NCI-H2196 treated with DMSO at 0.1 percent for 48 hours (cell line): ENCODE measurements at regions not wholly inside any gene's neighbourhood (a gene's known extent, or its start where the extent isn't known, plus 50 kb on each side); places are given as distances from the start of the nearest gene placed in this dataset.

Source experiments
- DNase-seq: peaks from one replicate; lab custom pipeline; 2025; ENCODE audit not compliant: unreplicated experiment; lab: John Stamatoyannopoulos, UW

GRCh38 chr5:174229514-174230370 lies 184.2 kb downstream of the NSG2 start:
- DNase-seq: no peak

GRCh38 chr5:174231956-174232487 lies 186.5 kb downstream of the NSG2 start:
- peak; percentile 13 for DNase-seq

GRCh38 chr5:174234388-174234787 lies 188.9 kb downstream of the NSG2 start:
- no peak for DNase-seq

GRCh38 chr5:174235221-174236011 lies 189.9 kb downstream of the NSG2 start:
- no peak for DNase-seq

- no peak for DNase-seq
Observed at GRCh38 chr5:174236070-174236469, 190.6 kb downstream of the NSG2 start.

- no peak for DNase-seq
Observed at GRCh38 chr5:174239718-174240117, 194.2 kb downstream of the NSG2 start.

GRCh38 chr5:174242573-174242972 lies 197.1 kb downstream of the NSG2 start:
- no peak for DNase-seq

- no peak for DNase-seq
Observed at GRCh38 chr5:174243904-174244303, 198.4 kb downstream of the NSG2 start.

GRCh38 chr5:174245516-174246075 lies 200.1 kb downstream of the NSG2 start:
- DNase-seq: peak; percentile 44

GRCh38 chr5:174246743-174247142 lies 201.2 kb downstream of the NSG2 start:
- no peak for DNase-seq

GRCh38 chr5:174247301-174247700 lies 201.8 kb downstream of the NSG2 start:
- DNase-seq: no peak

- DNase-seq: no peak
Observed at GRCh38 chr5:174251305-174252000, 205.9 kb downstream of the NSG2 start.

- DNase-seq: no peak
Observed at GRCh38 chr5:174252121-174252520, 206.6 kb downstream of the NSG2 start.

GRCh38 chr5:174259696-174260420 lies 214.4 kb downstream of the NSG2 start:
- no peak for DNase-seq

GRCh38 chr5:174271316-174271715 lies 225.8 kb downstream of the NSG2 start:
- DNase-seq: no peak

GRCh38 chr5:174272671-174273070 lies 227.2 kb downstream of the NSG2 start:
- DNase-seq: no peak

GRCh38 chr5:174273325-174273724 lies 227.8 kb downstream of the NSG2 start:
- DNase-seq: no peak

- DNase-seq: no peak
Observed at GRCh38 chr5:174275959-174276358, 230.5 kb downstream of the NSG2 start.

- no peak for DNase-seq
Observed at GRCh38 chr5:174281089-174281760, 235.7 kb downstream of the NSG2 start.

GRCh38 chr5:174281855-174282254 lies 236.3 kb downstream of the NSG2 start:
- no peak for DNase-seq
